ENCODE measurements at regions not wholly inside any gene's neighbourhood (a gene's known extent, or its start where the extent isn't known, plus 50 kb on each side); places are given as distances from the start of the nearest gene placed in this dataset.

DNA sequence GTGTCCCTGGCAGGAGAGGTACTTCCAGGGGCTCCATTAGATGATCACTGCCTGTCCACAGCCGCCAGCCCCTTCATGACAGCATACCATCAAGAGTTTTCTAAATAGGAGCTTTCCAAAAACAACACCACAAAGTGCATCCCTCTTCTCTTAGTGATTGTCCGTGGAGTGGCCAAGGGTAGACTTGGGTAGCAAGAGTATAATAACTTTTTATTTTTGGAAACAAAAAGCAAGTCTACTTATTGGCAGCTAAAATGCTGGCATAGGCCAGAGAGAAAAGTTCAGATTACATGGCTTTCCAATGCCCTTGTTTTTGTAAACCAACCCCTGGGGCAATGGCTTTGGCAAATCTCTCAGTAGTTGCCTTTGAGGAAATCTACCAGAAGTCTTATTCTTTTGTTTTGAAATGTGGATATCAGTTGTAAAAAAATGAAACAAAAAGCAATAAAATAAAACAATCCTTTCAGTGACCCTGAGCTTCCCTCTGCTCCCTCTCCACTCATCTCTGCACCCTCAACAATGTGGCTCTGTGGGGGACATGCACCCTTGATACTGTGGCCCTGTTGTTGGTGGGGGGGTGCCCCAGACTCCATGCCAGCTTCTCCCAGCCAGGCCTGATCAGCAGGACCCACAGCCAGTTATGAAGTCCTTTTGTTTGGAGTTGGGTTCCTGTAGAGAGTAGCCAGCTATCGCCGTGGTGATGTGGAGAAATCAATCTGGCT, 294.1 kb downstream of the DLEU7 start:
- no peak overlapping the region for H2BK20ac ChIP-seq (ENCODE audit: low read depth, low read length, poor library complexity, severe bottlenecking)
- DNase-seq, result no peak
- H3K9me3 ChIP-seq (ENCODE audit: control insufficient read depth, low read depth, low read length), result no peaks in the 10 kb centered on the region
- no peak overlapping the region for H3T11ph ChIP-seq (ENCODE audit: low read length)
- no peaks in the 10 kb centered on the region; a peak in 1 of 5 replicates for H3K9me3 Mint-ChIP-seq
- H3K14ac ChIP-seq (ENCODE audit: insufficient read depth, low read length), result no peak overlapping the region
- no peaks in the 10 kb centered on the region for H3K36me3 Mint-ChIP-seq (ENCODE audit: insufficient read depth in 1 of 3, low read depth in 3 of 3)
- no peaks in the 10 kb centered on the region for H3K79me1 ChIP-seq (ENCODE audit: insufficient read depth, low read depth, low read length, poor library complexity, severe bottlenecking)
- H3K23ac ChIP-seq (ENCODE audit: insufficient read length, low read depth, low read length), result no peak overlapping the region
- H2BK15ac ChIP-seq (ENCODE audit: low read depth, low read length), result no peak overlapping the region
- H3K4ac ChIP-seq (ENCODE audit: low read depth, low read length), result no peak overlapping the region
- H3K27me3 ChIP-seq (ENCODE audit: insufficient read depth, low read length), result no peaks in the 10 kb centered on the region
- H2BK5ac ChIP-seq (ENCODE audit: insufficient read length, low read length), result no peak overlapping the region
- H3K27ac Mint-ChIP-seq, result peak overlapping the region in 1 of 3 experiments; percentile 53; a peak in 1 of 7 replicates
- H4K5ac ChIP-seq (ENCODE audit: insufficient read length, low read depth, low read length), result no peak overlapping the region
- H3K4me1 Mint-ChIP-seq, result peaks cover 9 to 10% of the 10 kb centered on the region in 2 experiments
- no peak overlapping the region for H4K8ac ChIP-seq (replicated peaks; ENCODE audit: insufficient read length, low read depth, low read length)
- no peak overlapping the region for H4K91ac ChIP-seq (ENCODE audit: insufficient read length, low read depth, low read length)
- H3K9ac ChIP-seq (ENCODE audit: extremely low read depth, insufficient read length, low read length), result no peak overlapping the region
- no peaks in the 10 kb centered on the region for H3K79me2 ChIP-seq (ENCODE audit: insufficient read depth, low read length)
- no peak overlapping the region for H2BK12ac ChIP-seq (ENCODE audit: insufficient read length, low read depth, low read length)
- no peak overlapping the region for H3K56ac ChIP-seq (ENCODE audit: insufficient read length, low read depth, low read length)
- WGBS (ENCODE audit: extremely low coverage, insufficient read length, low lambda C conversion rate), result no CpG with 5 or more reads among the region's 4 CpGs
- H3K4me1 ChIP-seq (ENCODE audit: insufficient read depth, low read length), result peaks cover 6% of the 10 kb centered on the region; the same call in 1 of the 2 replicates
- H3K18ac ChIP-seq (ENCODE audit: insufficient read length, low read depth, low read length), result no peak overlapping the region
- H3K27me3 Mint-ChIP-seq (ENCODE audit: low read depth), result no peaks in the 10 kb centered on the region
- TF ChIP-seq CTCF (conservative IDR thresholded peaks at IDR 0.05), result no peak
- H2AK5ac ChIP-seq (ENCODE audit: insufficient read length, low read length), result no peak overlapping the region
- H3K4me3 Mint-ChIP-seq, result no peak overlapping the region
- H3K4me2 ChIP-seq (ENCODE audit: insufficient read depth, insufficient read length, low read length), result no peak overlapping the region
- no peaks in the 10 kb centered on the region for H4K20me1 ChIP-seq (ENCODE audit: control insufficient read depth, insufficient read depth, insufficient read length)
- no peaks in the 10 kb centered on the region for H3K23me2 ChIP-seq (ENCODE audit: insufficient read length, low read depth, low read length, poor library complexity, severe bottlenecking)
- no peak overlapping the region for H2BK120ac ChIP-seq (ENCODE audit: low read depth, low read length, poor library complexity, severe bottlenecking)
- H2AFZ ChIP-seq (ENCODE audit: low read length), result no peak overlapping the region
- H3K27ac ChIP-seq (ENCODE audit: insufficient read length, low read depth, low read length), result no peak overlapping the region

Data from H9 (cell line).